D721Med (cell line): ENCODE measurements at regions not wholly inside any gene's neighbourhood (a gene's known extent, or its start where the extent isn't known, plus 50 kb on each side); places are given as distances from the start of the nearest gene placed in this dataset.

ENCODE experiments used
- DNase-seq: peaks from one replicate; pipeline ENCODE4 v3.0.0; 2011; ENCODE audit warnings: low spot score; ENCODE audit not compliant: insufficient read length
- FAIRE-seq: peaks from 2 replicates; lab custom pipeline; 2011; peaks lifted over from hg19 to GRCh38; lab: Jason Lieb, UNC
- TF ChIP-seq, protein P1 (sequence below): IDR thresholded peaks from 2 replicates; pipeline ENCODE4 v1.5.1; 2012; ENCODE audit warnings: mild to moderate bottlenecking, control low read depth; ENCODE audit not compliant: insufficient read depth; ENCODE audit errors: missing control alignments

DNA sequence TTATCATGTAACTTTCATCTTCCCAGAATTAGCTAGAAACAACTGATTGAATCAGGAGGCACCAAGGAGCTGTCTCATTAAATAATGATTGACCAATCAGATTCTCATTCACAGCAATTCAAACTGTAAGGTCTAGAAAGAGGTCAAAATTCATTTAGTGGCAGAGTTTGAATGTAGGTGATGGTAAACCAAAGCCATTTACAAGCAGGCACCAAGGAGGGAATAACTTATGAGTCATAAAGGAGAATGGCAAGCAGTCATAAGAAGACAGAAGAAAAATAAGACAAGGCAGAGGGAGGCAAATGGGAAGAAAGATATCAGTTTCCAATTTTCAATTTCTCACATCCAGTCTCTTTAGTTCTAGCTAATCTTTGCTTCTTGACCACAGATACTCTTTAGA, 52.9 kb upstream of the DEFB112 start:
- TF ChIP-seq, protein P1, sequence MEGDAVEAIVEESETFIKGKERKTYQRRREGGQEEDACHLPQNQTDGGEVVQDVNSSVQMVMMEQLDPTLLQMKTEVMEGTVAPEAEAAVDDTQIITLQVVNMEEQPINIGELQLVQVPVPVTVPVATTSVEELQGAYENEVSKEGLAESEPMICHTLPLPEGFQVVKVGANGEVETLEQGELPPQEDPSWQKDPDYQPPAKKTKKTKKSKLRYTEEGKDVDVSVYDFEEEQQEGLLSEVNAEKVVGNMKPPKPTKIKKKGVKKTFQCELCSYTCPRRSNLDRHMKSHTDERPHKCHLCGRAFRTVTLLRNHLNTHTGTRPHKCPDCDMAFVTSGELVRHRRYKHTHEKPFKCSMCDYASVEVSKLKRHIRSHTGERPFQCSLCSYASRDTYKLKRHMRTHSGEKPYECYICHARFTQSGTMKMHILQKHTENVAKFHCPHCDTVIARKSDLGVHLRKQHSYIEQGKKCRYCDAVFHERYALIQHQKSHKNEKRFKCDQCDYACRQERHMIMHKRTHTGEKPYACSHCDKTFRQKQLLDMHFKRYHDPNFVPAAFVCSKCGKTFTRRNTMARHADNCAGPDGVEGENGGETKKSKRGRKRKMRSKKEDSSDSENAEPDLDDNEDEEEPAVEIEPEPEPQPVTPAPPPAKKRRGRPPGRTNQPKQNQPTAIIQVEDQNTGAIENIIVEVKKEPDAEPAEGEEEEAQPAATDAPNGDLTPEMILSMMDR, result no peak
- DNase-seq, result no peak
- no peak for FAIRE-seq

DNA sequence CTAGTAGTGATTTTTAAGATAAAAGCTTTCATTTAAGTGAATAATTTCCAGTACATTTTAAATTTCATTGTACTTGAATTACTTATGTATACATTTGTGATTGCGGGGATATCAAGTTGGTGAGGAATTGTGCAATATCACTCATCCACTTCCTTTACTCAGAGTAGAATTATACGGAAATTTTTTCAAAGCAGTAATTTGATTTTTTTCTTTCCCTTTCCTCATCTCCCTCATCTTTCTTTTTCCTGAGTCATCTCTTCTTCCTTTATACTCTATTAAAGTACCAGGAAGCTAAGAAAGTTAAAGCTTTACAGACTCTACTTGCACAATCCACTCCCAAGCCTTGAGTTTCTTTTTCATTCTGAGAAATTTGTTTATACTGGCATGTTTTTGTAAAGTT, 60.9 kb upstream of the DEFB112 start:
- FAIRE-seq (no peak), DNase-seq (no peak)
- TF ChIP-seq, protein P1, result no peak

DNA sequence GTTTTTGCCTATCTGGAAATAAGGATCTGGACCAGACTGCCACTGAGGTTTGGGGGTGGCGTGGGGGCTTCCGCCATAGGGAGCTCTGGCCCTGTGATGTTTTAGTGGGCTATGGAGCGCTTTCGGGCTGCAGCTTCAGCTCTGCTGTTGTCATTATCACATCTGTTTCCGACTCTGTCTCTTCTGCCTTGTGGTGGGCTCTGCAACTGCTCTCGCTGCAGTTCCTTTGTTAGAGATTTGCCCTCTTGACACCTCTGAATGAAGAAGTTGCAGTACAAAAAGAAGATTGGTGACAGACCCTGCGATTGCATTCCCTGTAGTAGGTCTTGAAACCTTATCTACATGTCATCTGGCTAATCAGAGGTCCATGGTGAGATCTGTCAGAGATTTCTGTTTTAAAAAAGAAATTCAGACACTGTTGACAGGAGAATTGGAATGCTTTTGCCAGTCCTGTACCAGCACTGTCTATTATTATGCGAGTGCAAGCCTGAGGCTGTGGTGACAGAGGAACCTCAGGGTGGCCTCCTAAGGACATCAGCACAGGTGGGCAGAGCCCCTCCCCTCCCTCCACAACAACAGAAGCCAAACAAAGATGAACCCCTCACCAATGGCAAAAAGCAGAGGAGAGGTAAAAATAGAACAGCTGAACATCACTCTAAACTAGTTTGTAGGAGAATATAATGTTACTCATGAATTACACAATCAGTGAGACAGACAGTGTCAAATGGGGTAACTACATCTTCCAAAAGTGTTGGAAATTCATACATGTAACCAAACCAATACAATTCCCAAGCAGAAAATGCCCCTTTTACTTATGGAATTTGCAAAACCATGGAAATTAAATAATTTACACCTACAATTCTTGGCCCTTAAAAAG, 63.5 kb upstream of the DEFB112 start:
- TF ChIP-seq, protein P1, result no peak
- DNase-seq (no peak), FAIRE-seq (no peak)

DNA sequence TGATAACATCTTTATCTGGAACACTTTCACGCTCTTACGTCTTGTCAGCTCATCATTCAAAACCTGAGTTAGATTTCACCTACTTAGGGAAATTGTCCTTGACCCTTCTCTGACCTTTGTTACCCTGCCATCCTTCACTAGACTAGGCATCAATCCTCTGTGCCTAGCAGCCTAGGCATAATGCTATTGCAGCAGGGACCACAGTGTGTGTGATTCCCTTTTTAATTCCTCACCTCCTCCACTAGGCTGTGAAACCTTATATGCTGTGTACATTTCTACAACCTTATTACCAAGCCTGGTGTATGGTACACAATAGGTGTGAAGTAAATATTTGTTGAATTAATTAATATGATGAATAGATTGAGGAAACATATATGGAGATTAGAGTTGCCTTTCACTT, 66.7 kb upstream of the DEFB112 start:
- TF ChIP-seq, protein P1, result no peak
- DNase-seq, result no peak
- no peak for FAIRE-seq

DNA sequence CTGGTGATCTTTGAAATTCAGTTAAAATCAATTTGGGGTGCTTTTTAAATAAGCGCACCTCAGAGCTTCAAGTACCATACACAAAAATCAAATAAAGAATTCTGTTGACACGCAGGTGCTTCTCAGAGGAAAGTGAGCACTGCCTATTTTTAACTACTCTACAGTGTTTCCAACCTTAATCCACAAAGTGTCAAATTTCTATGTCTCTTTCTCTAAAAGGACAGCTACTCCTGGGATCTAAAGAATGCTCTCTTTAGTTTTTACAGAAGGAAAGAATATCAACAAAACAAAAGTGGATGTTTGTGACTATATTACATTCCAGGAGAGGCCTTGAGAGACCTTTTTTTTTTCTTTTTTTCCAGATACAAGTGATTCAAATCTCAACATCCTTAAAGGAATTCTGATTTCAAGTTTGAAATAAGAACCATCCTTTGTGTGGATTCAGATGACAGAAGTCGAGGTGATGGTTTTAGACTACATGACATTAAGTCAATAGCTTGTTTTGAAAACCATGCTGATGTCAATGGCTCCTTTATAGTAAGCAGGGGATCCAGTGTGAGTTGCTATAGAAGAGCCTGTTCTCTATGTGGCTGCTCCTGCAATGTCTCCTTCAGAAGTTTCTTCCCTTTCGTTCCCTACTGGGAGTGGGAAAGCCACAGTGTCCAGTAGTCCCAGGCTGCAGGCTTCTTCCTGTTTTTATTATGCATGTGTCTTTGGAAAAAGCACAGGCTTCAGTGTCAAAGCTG, 67.2 kb upstream of the DEFB112 start:
- no peak for FAIRE-seq
- TF ChIP-seq, protein P1, result no peak
- DNase-seq, result no peak

DNA sequence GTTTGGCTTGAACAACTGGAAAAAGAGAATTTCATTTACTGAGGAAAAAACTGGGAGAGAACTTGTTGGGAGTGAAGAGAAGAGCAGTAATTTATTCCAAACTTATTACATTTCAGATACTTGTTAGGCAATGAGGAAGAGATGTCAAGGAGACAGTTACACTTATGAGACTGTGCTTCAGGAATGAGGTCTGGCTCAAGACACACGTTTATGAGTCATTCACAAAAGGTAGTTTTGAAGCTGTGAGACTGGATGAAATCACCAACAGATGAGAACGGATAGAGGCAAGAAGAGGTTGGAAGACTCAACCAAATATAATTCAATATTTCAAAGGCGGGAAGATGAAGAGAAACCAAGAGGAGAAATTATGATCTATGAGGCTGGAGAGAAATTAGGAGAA, 70.6 kb upstream of the DEFB112 start:
- DNase-seq, result no peak
- FAIRE-seq, result peak; percentile 6
- TF ChIP-seq, protein P1, result no peak
